Breast epithelium (tissue), 4 donors: ENCODE measurements at regions not wholly inside any gene's neighbourhood (a gene's known extent, or its start where the extent isn't known, plus 50 kb on each side); places are given as distances from the start of the nearest gene placed in this dataset.

Source experiments
- DNase-seq, 2 donors: peaks; one replicate each; pipeline ENCODE4 v3.0.0-alpha.2; 2019; ENCODE audit warnings: low spot score in 2 of 2
- H3K27ac ChIP-seq, 2 donors: fragments of 200-600 bp; sonication (generic) in 1 of 2; one replicate each; pipeline ENCODE4 v1.5.1; 2016 to 2019; ENCODE audit warnings: mild to moderate bottlenecking in 1 of 2
- H3K27me3 ChIP-seq, 2 donors: fragments of 200-600 bp; sonication (generic) in 1 of 2; one replicate each; pipeline versions ENCODE4 v1.5.1 to v1.6.0; 2017 to 2019; ENCODE audit warnings: control low read depth in 1 of 2, mild to moderate bottlenecking in 1 of 2
- H3K36me3 ChIP-seq: fragments of 200-600 bp; one replicate; pipeline ENCODE4 v1.5.1; 2019
- H3K4me1 ChIP-seq, 2 donors: fragments of 200-600 bp; sonication (generic); one replicate each; pipeline ENCODE4 v1.5.1; 2016 to 2019; ENCODE audit warnings: control low read depth in 1 of 2
- H3K4me3 ChIP-seq, 3 donors: fragments of 200-600 bp; sonication (generic); 1 replicate in 2 of 3; 2 replicates in 1 of 3; pipeline ENCODE4 v1.5.1; 2016 to 2019; ENCODE audit warnings: mild to moderate bottlenecking in 3 of 3, moderate library complexity in 2 of 3
- H3K9me3 ChIP-seq, 2 donors: fragments of 200-600 bp; sonication (generic) in 1 of 2; one replicate each; pipeline ENCODE4 v1.5.1; 2016 to 2019; ENCODE audit warnings: control low read depth in 1 of 2
- CTCF ChIP-seq, 3 donors: fragments of 450-650 bp; IDR thresholded peaks; one replicate each; pipeline ENCODE4 v1.5.1; 2016 to 2017; ENCODE audit warnings: antibody characterized with exemption in 3 of 3, mild to moderate bottlenecking in 3 of 3, moderate library complexity in 3 of 3
- POLR2A ChIP-seq: fragments of 450-650 bp; IDR thresholded peaks from one replicate; pipeline ENCODE4 v1.6.1; 2016; ENCODE audit warnings: antibody characterized with exemption, mild to moderate bottlenecking, moderate library complexity
- POLR2AphosphoS5 ChIP-seq, 3 donors: sonication (generic); formaldehyde crosslinking; IDR thresholded peaks; one replicate each; pipeline ENCODE4 v1.6.1; 2017; ENCODE audit warnings: antibody characterized with exemption in 3 of 3
- intact Hi-C: fragments of 100-400 bp; cut with DNase I; formaldehyde crosslinking; loops from one replicate; pipeline ENCODE4 v1.15.1; 2023; ENCODE audit warnings: low total_unique reads

DNA sequence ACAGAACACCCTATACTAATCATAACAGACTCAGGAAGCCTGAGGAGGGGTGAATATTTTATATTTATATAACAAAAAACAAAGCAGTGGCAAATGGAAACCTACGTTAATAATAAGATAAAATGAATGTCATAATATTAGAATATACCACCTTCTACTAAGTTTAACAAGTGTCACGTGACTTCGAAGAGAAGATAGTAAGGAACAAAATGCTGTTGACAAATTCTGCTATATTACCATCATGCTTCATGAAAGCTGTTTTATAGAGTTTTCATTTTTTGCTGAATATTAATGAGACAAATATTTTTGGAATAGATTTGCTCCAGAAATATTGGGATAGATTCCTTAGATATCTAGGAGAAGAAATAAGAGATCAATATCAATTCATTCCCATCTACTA, 450.6 kb upstream of the DCN start:
- Histone ChIP-seq H3K27me3 (no peaks in the 10 kb centered on the region), H3K4me1 (no peaks in the 10 kb centered on the region), H3K9me3 (no peaks in the 10 kb centered on the region), H3K36me3 (no peaks in the 10 kb centered on the region), H3K4me3 (no peak overlapping the region), H3K27ac (no peak overlapping the region)
- no peak for TF ChIP-seq CTCF (IDR thresholded peaks at IDR 0.05)
- no peak for TF ChIP-seq POLR2A
- intact Hi-C loops: no loop called here
- no peak for DNase-seq

GRCh38 chr12:91632042-91632786, 449.6 kb upstream of the DCN start:
- no peak overlapping the region for H3K4me3 ChIP-seq
- no peak overlapping the region for H3K27ac ChIP-seq
- intact Hi-C loops: no loop called here
- no peaks in the 10 kb centered on the region for H3K9me3 ChIP-seq
- DNase-seq: no peak
- H3K36me3 ChIP-seq: no peaks in the 10 kb centered on the region
- TF ChIP-seq POLR2A: no peak
- TF ChIP-seq CTCF (IDR thresholded peaks at IDR 0.05): no peak
- no peak for TF ChIP-seq POLR2AphosphoS5 (IDR thresholded peaks at IDR 0.05)
- H3K4me1 ChIP-seq: no peaks in the 10 kb centered on the region
- H3K27me3 ChIP-seq: no peaks in the 10 kb centered on the region

GRCh38 chr12:91630596-91631293, 448.1 kb upstream of the DCN start:
- no peaks in the 10 kb centered on the region for H3K4me1 ChIP-seq
- no peak overlapping the region for H3K27ac ChIP-seq
- intact Hi-C loops: no loop called here
- H3K36me3 ChIP-seq: no peaks in the 10 kb centered on the region
- no peak overlapping the region for H3K4me3 ChIP-seq
- TF ChIP-seq POLR2A: no peak
- TF ChIP-seq CTCF (IDR thresholded peaks at IDR 0.05): no peak
- no peak for TF ChIP-seq POLR2AphosphoS5 (IDR thresholded peaks at IDR 0.05)
- no peak for DNase-seq
- H3K27me3 ChIP-seq: no peaks in the 10 kb centered on the region
- no peaks in the 10 kb centered on the region for H3K9me3 ChIP-seq

GRCh38 chr12:91630083-91630482, 447.5 kb upstream of the DCN start:
- Histone ChIP-seq H3K4me1 (no peaks in the 10 kb centered on the region), H3K27ac (no peak overlapping the region), H3K36me3 (no peaks in the 10 kb centered on the region), H3K27me3 (no peaks in the 10 kb centered on the region), H3K9me3 (no peaks in the 10 kb centered on the region), H3K4me3 (no peak overlapping the region)
- intact Hi-C loops: no loop called here
- no peak for DNase-seq
- TF ChIP-seq POLR2AphosphoS5 (IDR thresholded peaks at IDR 0.05) (no peak), CTCF (IDR thresholded peaks at IDR 0.05) (no peak), POLR2A (no peak)

DNA sequence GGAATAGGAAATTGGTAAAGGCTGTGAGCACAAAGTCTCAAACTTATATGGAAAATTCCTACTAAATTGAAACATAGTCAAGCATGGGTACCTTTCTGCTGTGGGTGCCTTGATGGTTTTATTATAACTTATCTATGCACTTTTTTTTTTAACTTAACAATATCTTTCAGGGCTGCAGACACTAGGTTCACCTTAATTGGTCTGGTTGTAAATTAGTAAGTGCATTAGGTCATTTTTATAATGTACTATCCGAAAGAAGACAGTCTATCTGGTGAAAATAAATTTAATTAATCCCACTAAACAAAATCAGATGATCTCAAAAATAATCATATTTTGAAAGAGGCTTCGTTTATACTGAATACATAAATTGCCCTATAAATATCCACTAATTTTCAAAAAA, 446.8 kb upstream of the DCN start:
- H3K4me1 ChIP-seq: no peaks in the 10 kb centered on the region
- DNase-seq: no peak

More for the DNA sequence above, 446.8 kb upstream of the DCN start:
- H3K36me3 ChIP-seq: no peaks in the 10 kb centered on the region
- H3K9me3 ChIP-seq: no peaks in the 10 kb centered on the region
- no peak overlapping the region for H3K4me3 ChIP-seq
- TF ChIP-seq POLR2A (no peak), CTCF (IDR thresholded peaks at IDR 0.05) (no peak), POLR2AphosphoS5 (IDR thresholded peaks at IDR 0.05) (no peak)
- intact Hi-C loops: loop anchor here (10.0 kb wide), 1 partner anchor 1825 kb away; no protein-coding TSS in a partner anchor
- no peak overlapping the region for H3K27ac ChIP-seq
- no peaks in the 10 kb centered on the region for H3K27me3 ChIP-seq
